Spleen (tissue), 7 donors: ENCODE measurements at regions not wholly inside any gene's neighbourhood (a gene's known extent, or its start where the extent isn't known, plus 50 kb on each side); places are given as distances from the start of the nearest gene placed in this dataset.
A peak's percentile ranks its signal among the peaks of the same experiment; 100 is the strongest.
"Not testable (repeated sequence)": the region's sequence is repeated elsewhere in the genome, so short reads cannot be mapped to it uniquely, and the experiment has no call there.

ENCODE experiments used
- POLR2A ChIP-seq, 3 donors: fragments of 450-650 bp; IDR thresholded peaks; one replicate each; pipeline ENCODE4 v1.5.1; 2017; ENCODE audit warnings: antibody characterized with exemption in 3 of 3, mild to moderate bottlenecking in 1 of 3
- POLR2AphosphoS5 ChIP-seq, 3 donors: sonication (generic); formaldehyde crosslinking; IDR thresholded peaks; one replicate each; pipeline ENCODE4 v1.5.1; 2017; ENCODE audit warnings: antibody characterized with exemption in 3 of 3
- TF ChIP-seq, protein P1 (sequence below), 11 experiments: fragments of 200-600 bp in 7 of 11; fragments of 450-650 bp in 4 of 11; sonication (generic) in 4 of 11; IDR thresholded peaks in 8 of 11; conservative IDR thresholded peaks in 3 of 11; 1 replicate in 7 of 11; 2 replicates in 4 of 11; pipeline versions ENCODE4 v1.4.0 to v1.8.0; 2016 to 2021; ENCODE audit warnings: antibody characterized with exemption in 11 of 11, inconsistent platforms in 4 of 11, mild to moderate bottlenecking in 1 of 11
- donor health status: DM: no; HTN: no; CAD: no; lungs with moderate emphysema.
- donor health status: DM: no; HTN: no; CAD: no.
- donor health status: DM: no; HTN: no; CAD: no.

DNA sequence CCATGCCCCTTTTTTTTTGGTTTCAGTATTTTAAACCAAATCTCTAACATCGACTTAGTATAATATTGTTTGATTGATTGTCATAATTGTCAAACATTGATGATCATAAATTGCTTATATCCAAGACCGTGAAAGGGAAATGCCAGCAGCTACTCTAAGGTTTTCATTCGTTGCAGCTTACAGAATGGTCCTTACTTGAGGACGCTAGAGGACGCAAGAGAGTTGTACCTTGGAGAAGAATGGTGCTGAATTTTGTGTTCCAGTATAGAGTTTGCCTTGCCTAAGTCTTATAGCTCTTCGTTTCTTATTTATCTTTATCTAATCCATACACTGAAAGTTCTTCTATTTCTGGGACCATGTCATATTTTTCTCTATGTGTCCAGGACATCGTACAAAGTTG, 675.6 kb upstream of the DEFB115 start:
- TF ChIP-seq, protein P1, sequence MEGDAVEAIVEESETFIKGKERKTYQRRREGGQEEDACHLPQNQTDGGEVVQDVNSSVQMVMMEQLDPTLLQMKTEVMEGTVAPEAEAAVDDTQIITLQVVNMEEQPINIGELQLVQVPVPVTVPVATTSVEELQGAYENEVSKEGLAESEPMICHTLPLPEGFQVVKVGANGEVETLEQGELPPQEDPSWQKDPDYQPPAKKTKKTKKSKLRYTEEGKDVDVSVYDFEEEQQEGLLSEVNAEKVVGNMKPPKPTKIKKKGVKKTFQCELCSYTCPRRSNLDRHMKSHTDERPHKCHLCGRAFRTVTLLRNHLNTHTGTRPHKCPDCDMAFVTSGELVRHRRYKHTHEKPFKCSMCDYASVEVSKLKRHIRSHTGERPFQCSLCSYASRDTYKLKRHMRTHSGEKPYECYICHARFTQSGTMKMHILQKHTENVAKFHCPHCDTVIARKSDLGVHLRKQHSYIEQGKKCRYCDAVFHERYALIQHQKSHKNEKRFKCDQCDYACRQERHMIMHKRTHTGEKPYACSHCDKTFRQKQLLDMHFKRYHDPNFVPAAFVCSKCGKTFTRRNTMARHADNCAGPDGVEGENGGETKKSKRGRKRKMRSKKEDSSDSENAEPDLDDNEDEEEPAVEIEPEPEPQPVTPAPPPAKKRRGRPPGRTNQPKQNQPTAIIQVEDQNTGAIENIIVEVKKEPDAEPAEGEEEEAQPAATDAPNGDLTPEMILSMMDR (IDR thresholded peaks at IDR 0.05 in 8 of 11, conservative IDR thresholded peaks at IDR 0.05 in 3 of 11) = peak in 3 of 11 experiments; percentile 19 to 33 (median 24)
- TF ChIP-seq POLR2AphosphoS5, POLR2A (IDR thresholded peaks at IDR 0.05): not testable (repeated sequence)
